ENCODE measurements at regions not wholly inside any gene's neighbourhood (a gene's known extent, or its start where the extent isn't known, plus 50 kb on each side); places are given as distances from the start of the nearest gene placed in this dataset.

DNA sequence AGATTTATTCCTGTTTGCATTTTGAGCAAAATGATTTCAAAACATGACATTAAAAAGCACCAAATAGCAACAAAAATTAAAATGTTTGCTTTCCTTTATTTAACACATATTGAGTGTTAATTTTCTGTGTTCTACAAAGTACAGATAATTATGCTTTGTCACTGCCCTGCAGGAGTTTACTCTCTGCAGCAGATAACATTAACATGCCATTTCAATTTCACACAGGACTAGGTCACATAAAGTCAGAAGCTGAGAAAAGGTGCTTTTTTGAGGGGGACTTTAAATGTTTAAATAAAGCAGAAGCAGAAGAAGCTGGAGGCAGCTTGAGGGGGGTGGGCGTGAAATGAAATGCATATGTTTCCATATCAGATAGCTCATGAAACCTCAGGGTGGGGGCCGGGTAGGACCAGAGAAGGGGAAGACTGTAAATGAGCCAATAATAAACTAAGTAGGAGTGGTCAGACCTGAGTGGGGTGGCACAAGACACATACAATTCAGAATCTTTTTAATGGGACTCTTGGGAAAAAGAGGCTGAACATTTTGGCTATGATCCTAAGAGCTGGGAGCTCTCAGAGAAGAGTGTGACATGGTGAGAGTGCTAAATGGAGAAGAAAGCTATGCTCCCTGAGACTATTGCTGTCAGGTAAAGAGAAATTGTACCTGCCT is 387.5 kb downstream of the FAM170A start:
- FAIRE-seq: no peak

GRCh38 chr5:120017513-120017912 is 388.2 kb downstream of the FAM170A start:
- no peak for FAIRE-seq

DNA sequence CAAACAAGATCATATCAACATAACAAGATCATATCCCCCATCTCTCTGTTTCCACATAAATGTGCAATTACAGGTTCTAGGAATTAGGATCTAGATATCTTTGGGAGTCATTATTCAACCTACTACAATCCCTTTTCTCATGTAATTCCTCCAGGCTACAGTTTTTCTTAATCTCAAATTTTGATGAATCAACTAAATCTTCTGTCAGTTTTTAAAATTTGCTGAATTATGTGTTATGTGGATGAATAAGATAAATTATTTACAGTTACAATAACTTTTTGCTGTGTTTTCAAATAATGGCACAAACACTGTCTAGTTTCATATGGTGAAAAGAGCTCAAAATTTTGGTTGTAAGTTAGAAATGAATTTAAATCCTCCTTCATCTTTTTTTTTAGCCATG is 405.8 kb downstream of the FAM170A start:
- FAIRE-seq: no peak

GRCh38 chr5:120035815-120036577 is 406.6 kb downstream of the FAM170A start:
- FAIRE-seq: no peak

GRCh38 chr5:120037451-120037850 is 408.1 kb downstream of the FAM170A start:
- FAIRE-seq: no peak

- peak; percentile 91 for FAIRE-seq
These were observed 409.8 kb downstream of the FAM170A start for GRCh38 chr5:120039111-120039510.

DNA sequence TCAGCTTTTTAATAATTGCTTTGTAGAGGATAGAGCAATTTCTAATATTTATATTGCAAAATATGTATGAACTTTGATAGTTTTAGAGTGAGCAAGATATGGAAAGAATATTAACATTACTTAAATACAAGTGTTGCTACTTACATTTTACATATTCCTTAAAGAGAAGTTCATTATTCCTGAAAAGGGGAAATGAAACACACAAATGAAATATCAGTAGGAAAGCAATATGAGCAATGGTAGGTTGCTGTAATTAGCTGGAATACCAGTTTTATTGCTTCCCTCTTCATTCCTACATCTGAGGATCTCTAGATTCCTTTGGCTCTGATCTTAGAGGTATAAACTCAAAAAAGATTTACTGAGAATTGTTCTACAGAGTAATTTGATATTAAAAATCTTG is 414.1 kb downstream of the FAM170A start:
- no peak for FAIRE-seq

DNA sequence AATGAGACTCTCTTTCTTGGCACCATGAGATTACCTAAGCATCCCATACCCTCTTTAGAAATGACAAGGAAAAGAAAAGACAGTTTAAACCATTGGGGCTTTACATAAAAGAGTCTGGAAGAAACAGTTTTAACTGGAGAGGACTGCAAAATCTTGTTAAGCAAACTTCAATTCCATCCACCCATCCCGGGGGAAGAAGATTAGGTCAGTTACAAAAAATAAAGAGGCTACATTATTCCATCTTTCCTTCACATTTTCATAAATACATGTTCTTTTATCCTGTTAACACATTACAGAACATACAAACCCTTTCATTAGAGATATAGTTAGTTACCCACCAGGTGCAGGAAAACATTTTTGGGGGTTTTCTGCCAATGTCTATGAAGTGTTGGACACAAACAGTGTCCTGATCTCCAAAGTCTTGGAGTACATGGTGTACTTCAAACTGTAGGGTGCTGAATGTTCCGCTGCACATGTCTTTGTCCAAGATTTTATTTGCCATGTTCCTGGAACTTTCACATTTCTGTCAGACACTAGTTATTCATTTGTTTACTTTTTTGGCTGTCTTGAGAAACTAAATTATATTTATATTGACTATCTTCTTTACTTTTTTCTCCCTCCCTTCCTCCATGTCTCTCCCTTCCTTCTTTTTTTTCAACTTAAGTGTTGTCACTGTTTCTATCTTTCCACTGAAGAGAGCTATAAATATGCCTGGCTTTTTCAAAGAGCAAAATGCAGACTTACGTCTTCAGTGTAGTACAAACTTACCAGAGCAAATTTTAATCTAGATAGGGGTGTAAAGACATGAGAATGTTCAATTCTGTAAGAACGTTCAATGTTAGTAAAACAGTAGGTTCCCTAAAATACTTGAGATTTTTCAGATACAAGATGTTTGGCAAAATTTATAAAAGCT is 410.9 kb upstream of the PRR16 start:
- no peak for FAIRE-seq

DNA sequence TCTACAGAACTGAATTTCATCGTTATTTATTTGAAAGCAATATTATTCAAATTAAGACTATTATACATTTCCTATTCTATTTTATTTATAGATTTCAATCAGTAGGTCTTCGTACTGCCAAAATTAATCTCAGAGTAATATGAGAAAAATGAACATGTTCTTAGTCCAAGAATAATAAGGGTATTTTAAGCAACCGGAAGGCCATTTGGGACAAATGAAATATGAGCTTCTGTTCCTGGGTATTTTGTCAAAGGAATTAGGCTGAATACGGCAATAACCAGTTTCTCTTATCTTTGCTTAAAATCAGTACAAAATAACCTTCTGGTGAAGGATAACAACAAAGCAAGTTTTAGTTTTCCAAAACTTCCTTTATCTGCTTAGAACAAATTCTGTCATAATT is 410.3 kb upstream of the PRR16 start:
- no peak for FAIRE-seq

- no peak for FAIRE-seq
These were observed 408.2 kb upstream of the PRR16 start for GRCh38 chr5:120055858-120056257.

DNA sequence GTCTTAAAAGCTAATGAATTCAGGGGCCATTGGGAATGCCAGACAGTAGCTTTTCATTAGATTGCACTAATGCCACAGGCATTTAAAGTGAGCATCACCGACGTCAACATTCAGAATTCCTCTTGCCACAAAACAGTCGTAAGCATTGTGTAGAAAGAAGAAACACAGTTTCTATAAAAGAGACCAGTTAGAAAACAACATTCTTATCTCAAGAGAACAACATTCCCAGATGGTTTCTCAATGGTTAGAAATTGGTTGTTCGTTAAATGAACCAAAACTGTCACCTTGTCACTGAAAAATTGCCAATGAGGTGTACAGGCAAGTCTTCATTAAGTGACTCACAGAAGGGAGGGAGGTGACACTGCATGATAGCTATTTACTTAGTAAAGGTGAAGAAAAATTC is 401.6 kb upstream of the PRR16 start:
- FAIRE-seq: no peak

DNA sequence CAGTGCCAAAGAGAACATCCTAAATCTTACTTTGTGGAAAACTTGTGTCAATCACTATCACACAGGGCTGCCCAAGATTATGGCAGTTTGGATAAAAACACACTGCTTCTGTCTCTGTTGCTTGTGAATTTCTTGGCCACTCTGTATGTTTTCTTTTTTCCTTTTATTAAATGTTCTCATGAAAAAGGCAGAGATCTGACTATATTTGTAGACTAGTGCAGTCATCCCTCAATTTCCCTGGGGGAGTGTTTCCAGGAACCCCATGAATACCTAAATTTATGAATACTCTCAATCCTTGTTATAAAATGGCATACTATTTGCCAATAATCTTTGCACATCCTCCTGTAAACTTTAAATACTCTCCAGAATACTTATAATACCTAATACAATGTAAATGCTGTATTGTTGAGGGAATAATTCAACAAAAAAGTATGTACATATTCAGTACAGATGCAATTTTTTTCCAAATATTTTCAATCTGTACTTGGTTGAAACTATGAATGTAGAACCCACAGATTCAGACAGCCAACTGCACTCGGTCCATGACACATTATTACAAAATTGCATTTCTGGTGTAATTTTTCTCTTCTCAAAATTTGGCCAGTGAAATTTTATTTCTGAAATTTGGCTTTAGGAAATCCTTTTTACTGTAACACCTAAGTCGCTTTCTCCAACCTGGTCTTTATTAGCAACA is 391.9 kb upstream of the PRR16 start:
- no peak for FAIRE-seq

- FAIRE-seq: no peak
These were observed 390.4 kb upstream of the PRR16 start for GRCh38 chr5:120073722-120074121.

DNA sequence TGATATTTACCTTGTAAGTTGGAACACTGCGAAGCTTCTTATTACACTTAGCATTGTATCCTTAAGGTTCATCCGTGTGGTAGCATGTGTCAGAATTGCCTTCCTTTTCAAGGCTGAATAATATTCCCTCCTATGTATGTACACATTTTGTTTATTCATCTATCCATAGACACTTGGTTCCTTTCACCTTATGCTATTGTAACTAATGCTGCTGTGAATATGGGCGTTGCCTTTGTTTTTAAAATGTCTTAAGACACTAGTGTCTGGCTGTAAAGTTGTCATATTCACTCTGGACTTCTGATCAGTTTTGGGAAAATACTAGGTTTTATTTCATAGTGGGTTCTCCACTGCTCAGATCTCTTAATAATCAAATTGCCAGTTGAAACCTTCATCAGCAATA is 383.3 kb upstream of the PRR16 start:
- FAIRE-seq: no peak

GRCh38 chr5:120082316-120083068 is 381.6 kb upstream of the PRR16 start:
- no peak for FAIRE-seq

DNA sequence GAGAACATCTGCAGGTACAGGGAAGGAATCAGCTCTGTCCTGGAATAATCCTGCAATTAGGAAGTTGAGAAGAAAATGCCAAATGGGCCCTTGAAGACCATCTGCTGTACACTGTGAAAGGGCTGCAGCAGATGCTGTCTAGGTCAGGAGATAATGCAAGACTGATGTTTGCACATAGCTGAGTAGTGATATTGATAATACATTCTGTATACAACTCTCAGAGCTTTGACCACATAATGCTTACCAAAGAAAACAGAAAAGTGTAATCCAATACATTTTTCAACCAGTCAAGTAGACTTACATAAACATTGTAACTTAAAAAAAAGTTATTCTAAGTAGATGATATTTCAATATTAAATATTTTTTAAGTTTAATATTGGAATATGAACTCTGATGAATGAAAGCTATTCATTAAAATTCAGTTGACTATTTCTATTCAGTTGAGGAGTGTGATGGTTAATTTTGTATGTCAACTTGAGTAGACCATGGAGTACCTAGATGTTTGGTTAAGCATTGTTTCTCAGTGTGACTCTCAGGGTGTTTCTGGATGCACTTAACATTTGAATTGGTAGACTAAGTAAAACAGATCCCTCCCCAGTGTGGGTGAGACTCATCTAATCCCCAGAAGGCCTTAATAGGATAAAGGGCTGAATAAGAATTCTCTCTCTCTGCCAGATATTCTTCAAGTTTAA is 380.1 kb upstream of the PRR16 start:
- no peak for FAIRE-seq

- no peak for FAIRE-seq
These were observed 379.6 kb upstream of the PRR16 start for GRCh38 chr5:120084543-120084870.

- no peak for FAIRE-seq
These were observed 378.0 kb upstream of the PRR16 start for GRCh38 chr5:120086081-120086480.

DNA sequence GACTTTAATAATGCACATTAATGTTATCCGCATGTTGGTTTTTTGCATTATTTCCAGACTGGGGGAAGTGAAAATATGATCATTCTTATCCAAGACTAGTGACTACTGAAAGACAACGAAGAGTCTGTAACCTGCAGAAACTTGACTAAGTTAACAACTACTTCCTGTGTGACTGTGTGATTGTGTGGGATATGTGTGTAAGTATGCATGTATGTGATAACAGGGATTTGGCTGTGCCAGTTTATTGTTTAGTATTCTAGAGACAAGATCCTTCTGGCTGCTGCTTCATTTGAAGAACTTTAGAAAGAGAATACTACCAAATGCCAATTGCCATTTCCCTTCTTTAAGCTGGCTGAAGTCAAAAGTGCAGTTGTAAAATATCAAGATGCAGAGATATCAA is 375.7 kb upstream of the PRR16 start:
- no peak for FAIRE-seq

DNA sequence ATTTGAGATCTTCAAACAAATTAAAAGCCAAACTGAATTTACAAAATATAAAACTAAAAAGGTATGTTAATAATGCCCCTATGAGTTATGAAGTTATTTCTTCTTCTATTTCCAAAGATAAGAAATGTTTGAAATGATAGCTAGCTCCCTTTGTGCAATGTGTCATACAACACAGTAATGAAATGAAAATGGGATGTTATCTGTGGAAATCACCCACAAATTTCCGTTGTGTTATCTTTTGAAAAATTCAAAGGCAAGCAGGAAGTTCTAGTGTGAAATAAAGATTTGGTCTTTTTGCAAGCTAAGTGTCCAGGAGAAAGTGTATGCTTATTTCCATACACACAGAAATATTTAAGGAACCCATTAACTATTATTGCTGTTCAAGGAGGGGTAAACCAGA is 375.3 kb upstream of the PRR16 start:
- FAIRE-seq: no peak

DNA sequence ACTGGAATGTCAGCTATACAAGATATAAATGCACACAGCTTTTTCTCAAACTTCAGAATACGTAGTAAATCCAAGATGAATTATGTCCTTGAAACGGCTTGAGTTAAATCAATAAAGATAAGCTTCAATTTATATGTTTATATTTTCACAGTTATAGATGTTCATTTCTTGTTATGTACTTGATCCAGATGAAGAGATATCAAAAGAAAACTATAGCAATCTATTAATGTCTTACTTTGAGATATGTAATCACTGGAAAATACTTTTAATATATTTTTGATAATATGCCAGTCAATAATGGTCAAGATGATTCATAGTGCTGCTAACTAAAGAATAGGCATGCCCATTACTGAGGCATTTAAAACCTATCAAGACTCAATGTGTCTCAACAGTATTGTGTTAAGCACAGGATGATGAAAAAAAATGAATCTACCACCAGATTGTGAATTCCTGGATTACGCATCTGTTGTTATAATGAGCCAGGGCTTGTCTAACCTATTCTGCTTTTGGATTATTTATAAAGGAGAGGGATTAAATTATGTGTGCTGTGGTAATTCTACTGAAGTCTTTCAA is 372.6 kb upstream of the PRR16 start:
- no peak for FAIRE-seq
